ENCODE measurements at regions not wholly inside any gene's neighbourhood (a gene's known extent, or its start where the extent isn't known, plus 50 kb on each side); places are given as distances from the start of the nearest gene placed in this dataset.

DNA sequence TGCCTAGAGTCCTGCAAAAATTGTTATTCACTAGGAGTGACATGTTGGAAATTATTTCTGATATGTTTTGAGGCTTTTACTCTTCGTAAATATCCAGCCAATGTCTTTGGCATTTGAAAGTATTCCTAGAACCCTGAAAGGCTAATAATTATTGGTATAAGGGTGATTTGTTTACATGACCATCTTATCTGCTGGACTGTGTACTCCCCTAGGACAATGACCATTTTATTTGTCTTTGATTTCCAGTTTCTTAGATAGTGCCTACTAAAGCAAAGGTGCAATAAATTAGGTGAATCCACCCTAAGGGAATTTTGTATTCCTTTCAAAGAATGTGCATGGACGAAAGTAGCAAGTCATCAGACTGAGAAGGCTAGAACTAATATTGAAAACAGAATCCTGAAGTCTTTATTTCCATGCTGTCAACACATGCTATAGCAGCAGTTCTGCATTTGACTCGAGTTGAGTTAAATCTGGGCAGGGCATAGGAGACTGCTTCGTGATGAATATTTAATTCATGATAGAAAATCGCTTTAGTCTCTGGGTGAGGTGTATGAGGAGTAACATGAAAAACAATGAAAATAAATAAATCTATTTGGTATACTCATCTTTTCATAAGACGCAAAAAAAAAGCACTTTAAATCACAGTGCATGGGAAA, 235.7 kb downstream of the GPD2 start:
- no peak for TF ChIP-seq USF2 (IDR thresholded peaks at IDR 0.05; ENCODE audit: low read depth, low read length)
- no peak for TF ChIP-seq USF2 (CRISPR knock-in tag; IDR thresholded peaks at IDR 0.05; ENCODE audit: borderline replicate concordance)
- TF ChIP-seq NFIB (CRISPR knock-in tag; IDR thresholded peaks at IDR 0.05; ENCODE audit: borderline replicate concordance) = no peak
- TF ChIP-seq ATF2 (CRISPR knock-in tag; IDR thresholded peaks at IDR 0.05) = no peak

Measured in HepG2 (cell line).